HFFc6 (cell line): ENCODE measurements at regions not wholly inside any gene's neighbourhood (a gene's known extent, or its start where the extent isn't known, plus 50 kb on each side); places are given as distances from the start of the nearest gene placed in this dataset.
"Not testable (repeated sequence)": the region's sequence is repeated elsewhere in the genome, so short reads cannot be mapped to it uniquely, and the experiment has no call there.

Experiments
- DNase-seq: peaks from one replicate; pipeline ENCODE4 v3.0.0-alpha.2; 2018
- H3K27ac Mint-ChIP-seq: 2 replicates; pipeline ENCODE4 v1.8.0; 2020; ENCODE audit warnings: mild to moderate bottlenecking, mixed read lengths
- H3K27me3 Mint-ChIP-seq: 2 replicates; pipeline ENCODE4 v1.8.0; 2021; ENCODE audit warnings: mild to moderate bottlenecking, moderate library complexity, mixed read lengths; ENCODE audit not compliant: insufficient read depth
- H3K36me3 Mint-ChIP-seq: 2 replicates; pipeline ENCODE4 v1.8.0; 2021; ENCODE audit warnings: low read depth, mixed read lengths
- H3K4me1 Mint-ChIP-seq: 2 replicates; pipeline ENCODE4 v1.8.0; 2020; ENCODE audit warnings: low read depth, mixed read lengths
- H3K4me3 Mint-ChIP-seq: 2 replicates; pipeline ENCODE4 v1.8.0; 2020; ENCODE audit warnings: mild to moderate bottlenecking, moderate library complexity, mixed read lengths
- H3K9me3 Mint-ChIP-seq: 2 replicates; pipeline ENCODE4 v1.8.0; 2020; ENCODE audit warnings: mild to moderate bottlenecking, mixed read lengths
- CTCF ChIP-seq: fragments of 200-600 bp; sonication (generic); IDR thresholded peaks from 2 replicates; pipeline ENCODE4 v1.5.0; 2021; ENCODE audit warnings: antibody characterized with exemption, mild to moderate bottlenecking

GRCh38 chr11:89616999-89617602, 93.0 kb upstream of the TRIM77 start:
- H3K27me3 Mint-ChIP-seq, H3K36me3 Mint-ChIP-seq, H3K9me3 Mint-ChIP-seq, H3K27ac Mint-ChIP-seq, H3K4me3 Mint-ChIP-seq: not testable (repeated sequence)
- peaks cover 12% of the 10 kb centered on the region for H3K4me1 Mint-ChIP-seq
- peak; percentile 74 for TF ChIP-seq CTCF
- peak; percentile 23 for DNase-seq

- H3K9me3 Mint-ChIP-seq, H3K4me3 Mint-ChIP-seq, H3K27ac Mint-ChIP-seq, H3K36me3 Mint-ChIP-seq, DNase-seq, H3K27me3 Mint-ChIP-seq: not testable (repeated sequence)
- peaks cover 15% of the 10 kb centered on the region for H3K4me1 Mint-ChIP-seq
Measured at GRCh38 chr11:89620721-89621120, 89.4 kb upstream of the TRIM77 start.

GRCh38 chr11:89625171-89625570, 84.9 kb upstream of the TRIM77 start:
- Mint-ChIP-seq H3K9me3 (no peaks in the 10 kb centered on the region), H3K27me3 (peaks cover 10% of the 10 kb centered on the region; the same call in 1 of the 2 replicates), H3K27ac (no peak overlapping the region), H3K4me1 (0 out of 2 replicates have a peak, but pooled peaks cover 5% of the 10 kb centered on the region), H3K36me3 (no peaks in the 10 kb centered on the region), H3K4me3 (no peak overlapping the region)
- DNase-seq: no peak
- TF ChIP-seq CTCF: no peak; the same call in 1 of the 2 replicates

- TF ChIP-seq CTCF: no peak
- peaks cover 10% of the 10 kb centered on the region; the same call in 1 of the 2 replicates for H3K27me3 Mint-ChIP-seq
- DNase-seq: no peak
- 0 out of 2 replicates have a peak, but pooled peaks cover 5% of the 10 kb centered on the region for H3K4me1 Mint-ChIP-seq
- no peaks in the 10 kb centered on the region for H3K36me3 Mint-ChIP-seq
- no peak overlapping the region for H3K27ac Mint-ChIP-seq
- H3K9me3 Mint-ChIP-seq: no peaks in the 10 kb centered on the region
- H3K4me3 Mint-ChIP-seq: no peak overlapping the region
Measured at GRCh38 chr11:89626366-89626765, 83.7 kb upstream of the TRIM77 start.

GRCh38 chr11:89626881-89627280, 83.2 kb upstream of the TRIM77 start:
- not testable (repeated sequence) for H3K36me3 Mint-ChIP-seq, H3K4me3 Mint-ChIP-seq, H3K4me1 Mint-ChIP-seq, DNase-seq, H3K27ac Mint-ChIP-seq, H3K9me3 Mint-ChIP-seq
- peaks cover 12% of the 10 kb centered on the region; the same call in 1 of the 2 replicates for H3K27me3 Mint-ChIP-seq

- Mint-ChIP-seq H3K4me3 (no peak overlapping the region), H3K9me3 (no peaks in the 10 kb centered on the region), H3K27ac (no peak overlapping the region), H3K27me3 (0 out of 2 replicates have a peak, but pooled peaks cover 5% of the 10 kb centered on the region), H3K36me3 (no peaks in the 10 kb centered on the region), H3K4me1 (no peaks in the 10 kb centered on the region)
- DNase-seq: no peak
- no peak for TF ChIP-seq CTCF
Measured at GRCh38 chr11:89633135-89633705, 76.9 kb upstream of the TRIM77 start.

GRCh38 chr11:89640777-89641176, 69.3 kb upstream of the TRIM77 start:
- not testable (repeated sequence) for H3K4me3 Mint-ChIP-seq, H3K9me3 Mint-ChIP-seq, H3K27me3 Mint-ChIP-seq, H3K27ac Mint-ChIP-seq, H3K36me3 Mint-ChIP-seq, H3K4me1 Mint-ChIP-seq, DNase-seq

GRCh38 chr11:89648232-89648631, 61.9 kb upstream of the TRIM77 start:
- H3K36me3 Mint-ChIP-seq, H3K27me3 Mint-ChIP-seq, H3K4me1 Mint-ChIP-seq, H3K27ac Mint-ChIP-seq, DNase-seq, H3K9me3 Mint-ChIP-seq: not testable (repeated sequence)
- peak overlapping the region; percentile 51 for H3K4me3 Mint-ChIP-seq

- H3K9me3 Mint-ChIP-seq, H3K4me3 Mint-ChIP-seq, H3K27ac Mint-ChIP-seq, DNase-seq, H3K27me3 Mint-ChIP-seq, H3K4me1 Mint-ChIP-seq, H3K36me3 Mint-ChIP-seq: not testable (repeated sequence)
Measured at GRCh38 chr11:89648996-89649395, 61.1 kb upstream of the TRIM77 start.

- H3K4me1 Mint-ChIP-seq, H3K4me3 Mint-ChIP-seq, H3K27me3 Mint-ChIP-seq, DNase-seq, H3K36me3 Mint-ChIP-seq, H3K27ac Mint-ChIP-seq, H3K9me3 Mint-ChIP-seq: not testable (repeated sequence)
Measured at GRCh38 chr11:89654669-89655068, 55.4 kb upstream of the TRIM77 start.
